GM12874 (cell line): ENCODE measurements at regions not wholly inside any gene's neighbourhood (a gene's known extent, or its start where the extent isn't known, plus 50 kb on each side); places are given as distances from the start of the nearest gene placed in this dataset.

ENCODE experiments used
- CTCF ChIP-seq: IDR thresholded peaks from 2 replicates; pipeline ENCODE4 v1.5.1; 2011; ENCODE audit warnings: low read depth, mild to moderate bottlenecking, control low read depth, low read length, moderate library complexity; ENCODE audit not compliant: insufficient read depth

DNA sequence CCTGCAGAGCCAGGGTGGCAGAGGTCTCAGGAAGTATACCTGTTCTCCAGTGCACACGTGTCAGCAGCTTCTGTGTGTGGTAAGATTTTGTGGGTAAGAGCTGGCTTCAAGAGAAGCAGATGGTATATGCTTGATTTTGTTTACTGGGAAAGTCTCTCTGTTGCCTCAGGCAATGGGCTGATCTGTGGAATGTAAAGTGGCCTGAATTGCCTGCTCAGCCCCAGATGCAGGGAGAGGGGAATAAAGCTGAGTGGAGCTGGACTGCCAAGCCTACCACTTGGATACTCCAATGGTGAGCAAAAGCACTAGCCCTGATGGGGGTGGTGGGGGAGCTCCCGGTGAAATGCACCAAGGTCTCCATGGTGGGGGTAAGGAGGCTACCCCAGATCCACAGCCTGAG lies 156.1 kb downstream of the WDR11 start:
- no peak for TF ChIP-seq CTCF

GRCh38 chr10:121015916-121016315 lies 164.8 kb downstream of the WDR11 start:
- no peak for TF ChIP-seq CTCF

DNA sequence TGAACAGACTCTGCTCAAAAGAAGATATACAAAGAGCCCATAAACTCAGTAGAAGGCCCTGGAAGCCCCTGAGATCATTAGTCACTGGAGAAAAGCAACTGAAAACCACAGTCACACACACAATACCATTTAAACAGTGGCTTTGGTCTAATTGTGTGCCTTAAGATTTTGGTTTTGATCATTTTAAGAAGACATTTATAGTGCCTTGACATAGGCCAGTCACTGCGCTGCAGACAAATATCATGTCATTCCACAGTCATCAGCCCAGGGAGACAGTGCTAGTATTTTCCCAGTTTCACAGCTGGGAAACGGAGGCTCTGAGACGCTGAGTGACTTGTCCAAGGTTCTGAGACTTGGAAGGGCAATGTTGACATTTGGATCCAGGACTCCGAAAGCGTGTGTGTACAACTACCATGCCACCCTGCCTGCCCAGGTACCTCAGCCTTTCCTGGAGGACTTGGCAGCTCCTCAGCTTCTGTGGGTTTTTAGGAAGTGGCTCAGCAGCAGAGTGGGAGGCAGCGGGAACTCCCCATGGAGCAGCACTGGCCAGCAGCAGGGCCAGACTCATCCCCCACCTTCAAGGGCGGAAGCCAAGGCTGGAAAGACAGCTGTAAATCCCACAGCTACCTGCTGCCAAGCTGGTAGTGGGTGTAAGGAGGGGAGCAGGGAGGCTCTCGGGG lies 173.9 kb downstream of the WDR11 start:
- TF ChIP-seq CTCF = no peak

GRCh38 chr10:121025731-121026130 lies 174.6 kb downstream of the WDR11 start:
- TF ChIP-seq CTCF = no peak

DNA sequence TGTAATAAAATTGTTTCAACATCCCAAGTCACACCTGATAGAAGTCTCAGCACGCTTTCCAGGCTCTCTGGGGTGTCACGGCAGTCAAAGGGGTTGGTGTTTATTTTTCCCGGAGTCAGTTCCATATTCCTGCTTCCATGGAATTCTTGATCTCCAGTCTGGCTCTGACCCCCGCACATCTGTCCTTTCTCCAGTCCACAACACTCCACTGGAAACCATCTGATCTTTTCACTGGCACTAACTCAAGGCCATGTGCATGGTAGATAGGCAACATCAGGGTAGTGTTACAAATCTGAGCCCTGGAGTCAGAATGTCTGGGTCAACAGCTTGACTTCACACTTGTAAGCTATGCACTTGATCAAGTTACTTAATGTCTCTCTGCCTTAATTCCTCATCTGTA lies 176.2 kb downstream of the WDR11 start:
- TF ChIP-seq CTCF = no peak

DNA sequence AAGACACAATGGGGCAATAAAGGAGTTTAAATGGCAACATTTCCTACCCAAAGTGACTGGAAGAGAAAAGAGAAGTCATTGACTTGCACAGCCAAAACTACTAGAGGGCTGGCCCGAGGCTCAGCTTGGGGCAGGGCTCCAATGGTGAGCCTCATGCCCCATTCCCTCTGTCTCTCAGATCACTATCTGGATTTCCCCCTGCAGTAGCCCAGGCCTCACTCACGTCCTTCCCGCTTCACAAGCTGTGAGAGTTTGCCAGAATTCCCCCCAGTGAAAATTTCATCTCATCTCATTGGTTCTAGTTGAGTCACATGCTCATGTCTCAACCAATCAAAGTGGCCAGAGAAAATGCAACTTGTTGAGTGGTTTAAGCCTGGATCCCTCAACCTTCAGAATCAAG lies 181.3 kb downstream of the WDR11 start:
- TF ChIP-seq CTCF = no peak

DNA sequence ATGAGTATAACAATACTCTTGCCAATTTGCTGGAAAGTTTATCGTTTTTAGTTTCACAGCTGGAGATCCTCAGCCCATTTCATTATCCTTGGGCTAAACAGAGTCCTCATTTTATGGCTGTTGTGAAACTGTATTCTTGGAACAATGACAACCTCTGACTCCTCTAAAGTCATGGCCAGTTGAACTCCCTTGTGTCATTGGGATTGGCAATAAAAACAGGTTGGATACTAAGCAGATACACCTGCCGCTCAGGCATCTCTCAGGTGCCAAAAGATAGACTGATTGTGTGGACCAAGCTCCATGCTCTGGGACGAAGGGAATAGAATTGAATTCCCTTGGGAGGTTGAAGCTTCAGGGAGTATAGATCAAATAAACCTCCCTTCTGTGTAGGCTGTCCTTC lies 182.2 kb downstream of the WDR11 start:
- no peak for TF ChIP-seq CTCF

DNA sequence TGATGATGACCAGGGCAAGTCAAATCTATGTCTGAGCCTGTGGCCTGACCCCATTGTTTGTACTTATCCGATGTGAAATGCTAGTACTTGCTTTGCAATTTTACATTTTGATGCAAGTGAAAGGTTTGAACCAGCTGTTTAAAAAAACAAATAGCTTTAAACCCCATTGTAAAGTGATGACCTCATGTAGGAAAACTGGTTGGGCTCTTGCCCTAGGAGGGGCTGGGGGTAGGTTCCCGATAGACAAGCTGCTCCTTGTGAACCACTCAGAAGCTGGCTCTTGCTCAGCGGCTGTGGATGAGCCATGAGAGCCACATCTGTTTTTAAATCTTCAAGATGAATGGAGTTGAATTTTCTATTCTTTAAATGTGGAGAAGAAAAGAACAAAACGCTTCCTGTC lies 185.3 kb downstream of the WDR11 start:
- TF ChIP-seq CTCF = no peak
